Daoy (cell line): ENCODE measurements at regions not wholly inside any gene's neighbourhood (a gene's known extent, or its start where the extent isn't known, plus 50 kb on each side); places are given as distances from the start of the nearest gene placed in this dataset.

ENCODE experiments used
- DNase-seq: peaks from one replicate; pipeline ENCODE4 v3.0.0-alpha.2; 2015; ENCODE audit warnings: low read depth

DNA sequence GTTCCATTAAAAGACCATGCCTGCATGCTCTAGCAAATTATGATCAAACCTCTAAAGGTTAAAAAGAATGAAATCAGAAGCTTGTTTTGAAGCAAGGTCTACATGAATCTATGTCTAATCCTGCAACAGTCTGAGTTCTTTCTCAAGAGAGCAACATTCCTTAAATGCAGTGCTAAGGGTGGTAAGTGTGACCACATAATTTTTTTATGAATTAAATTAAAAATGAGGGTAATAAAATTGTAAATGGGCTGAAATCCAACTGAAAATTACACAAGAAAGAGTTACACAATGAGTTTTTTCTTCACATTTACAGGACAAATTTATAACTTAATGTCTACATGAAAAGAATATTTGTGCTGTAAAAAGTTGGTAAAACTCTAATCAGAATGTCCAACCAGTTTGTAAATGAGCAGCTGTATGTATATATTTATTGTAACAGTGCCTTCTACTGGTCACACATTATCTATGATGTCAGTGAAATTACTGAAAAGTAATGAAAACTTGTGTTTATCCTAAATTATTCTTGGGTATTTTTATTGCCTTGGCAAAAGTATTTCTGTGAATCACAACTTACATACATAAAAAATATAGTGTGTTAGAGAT lies 336.3 kb upstream of the PITX2 start:
- DNase-seq = no peak

- DNase-seq = no peak
These were observed 338.2 kb upstream of the PITX2 start for GRCh38 chr4:110961066-110961465.

DNA sequence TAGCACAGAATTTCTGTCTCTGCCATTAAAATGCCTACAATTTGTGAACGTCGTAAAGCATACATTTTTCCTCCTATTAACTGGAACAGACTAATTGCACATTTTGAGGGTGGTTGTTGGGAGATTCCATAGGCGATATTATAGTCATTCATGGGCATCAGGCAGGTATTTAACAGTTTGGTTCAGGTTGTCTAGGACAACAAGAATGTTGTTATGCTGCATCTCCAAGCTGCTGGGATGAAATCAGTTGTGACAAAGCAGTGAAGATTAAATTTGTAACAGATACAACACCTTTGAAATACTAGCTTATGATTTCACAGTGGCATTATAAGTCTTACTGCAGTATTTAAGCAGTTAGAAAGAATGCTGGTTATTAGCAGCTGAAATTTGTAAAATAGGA lies 339.7 kb upstream of the PITX2 start:
- no peak for DNase-seq

GRCh38 chr4:110963662-110964280 lies 340.9 kb upstream of the PITX2 start:
- no peak for DNase-seq

GRCh38 chr4:110967936-110968335 lies 345.1 kb upstream of the PITX2 start:
- no peak for DNase-seq

- DNase-seq = peak; percentile 43
These were observed 347.8 kb upstream of the PITX2 start for GRCh38 chr4:110970642-110971041.

DNA sequence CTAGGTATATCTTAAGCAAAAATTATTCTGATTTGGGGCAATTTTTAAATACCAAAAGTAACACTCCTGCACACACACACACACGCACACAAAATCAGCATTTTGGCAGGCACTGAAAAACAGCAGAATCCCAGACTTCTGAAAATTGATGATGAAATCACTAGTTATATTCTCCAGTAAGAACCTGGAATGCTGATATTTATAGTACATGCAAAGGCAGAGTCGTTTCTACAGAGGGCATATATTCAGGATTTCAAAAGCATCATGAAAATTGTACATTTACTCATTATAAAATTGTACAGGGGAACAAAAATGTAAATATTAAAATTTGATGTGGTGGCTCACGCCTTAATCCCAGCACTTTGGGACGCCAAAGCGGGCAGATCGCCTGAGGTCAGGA lies 352.5 kb upstream of the PITX2 start:
- DNase-seq = no peak

GRCh38 chr4:110977554-110977953 lies 354.7 kb upstream of the PITX2 start:
- no peak for DNase-seq

DNA sequence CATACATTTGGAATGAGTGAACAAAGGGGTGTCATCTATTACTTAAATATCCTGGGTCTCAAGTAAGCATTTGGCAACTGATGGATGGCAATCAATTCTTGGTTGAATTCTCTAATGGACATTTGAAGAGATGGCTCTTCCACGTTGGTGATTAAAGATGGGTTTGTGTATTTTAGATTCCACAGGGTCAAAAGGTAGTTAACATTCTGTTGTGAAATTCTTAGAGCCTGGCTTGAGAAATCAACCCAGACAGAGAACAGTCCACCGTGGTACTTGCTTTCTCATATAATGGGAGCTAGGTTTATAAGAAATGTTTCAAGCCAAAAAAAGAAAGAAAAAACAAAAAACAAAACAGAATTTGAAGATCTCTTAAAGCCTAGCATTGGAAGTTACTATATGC lies 355.9 kb upstream of the PITX2 start:
- no peak for DNase-seq

DNA sequence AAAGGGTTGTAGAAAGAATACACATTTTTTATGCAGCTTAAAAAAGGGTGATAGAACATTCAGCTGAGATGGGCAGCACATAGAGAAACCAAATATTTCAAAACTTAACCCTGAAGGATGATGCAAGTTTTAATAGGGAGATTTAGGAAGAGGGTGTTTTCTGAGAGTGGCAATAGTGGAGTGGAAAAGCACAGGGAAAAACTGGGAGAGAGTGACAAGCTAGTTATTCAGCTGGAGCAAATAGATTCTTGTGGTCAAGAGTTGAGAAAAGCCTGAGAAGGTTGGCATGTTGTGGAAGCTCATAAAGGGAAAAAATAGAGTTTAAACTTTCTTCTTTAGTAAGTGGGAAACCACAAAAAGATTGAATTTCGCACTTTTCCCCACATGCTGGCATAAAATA lies 359.6 kb upstream of the PITX2 start:
- no peak for DNase-seq

GRCh38 chr4:110988722-110989121 lies 365.8 kb upstream of the PITX2 start:
- DNase-seq = no peak

GRCh38 chr4:110989125-110989524 lies 366.2 kb upstream of the PITX2 start:
- no peak for DNase-seq

- DNase-seq = no peak
These were observed 371.9 kb upstream of the PITX2 start for GRCh38 chr4:110994781-110995180.

DNA sequence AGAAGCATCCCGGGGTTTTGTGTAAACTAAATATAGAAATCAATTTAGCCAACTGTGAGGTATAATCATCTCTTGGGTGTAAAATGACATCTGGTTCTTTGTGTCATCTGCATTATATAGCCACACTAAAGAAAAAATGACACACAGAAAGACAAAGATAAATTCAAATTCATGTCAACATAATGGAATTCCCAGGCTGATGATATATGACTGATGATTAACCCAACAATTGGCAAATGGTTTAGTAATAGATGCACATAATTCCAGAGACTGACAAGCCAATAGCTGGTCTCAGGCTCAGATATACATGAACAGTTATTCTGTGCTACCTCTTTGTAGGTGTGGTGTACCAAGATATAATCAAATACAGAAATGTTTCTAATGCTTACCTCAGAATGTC lies 375.4 kb upstream of the PITX2 start:
- no peak for DNase-seq

GRCh38 chr4:111011458-111011857 lies 388.6 kb upstream of the PITX2 start:
- DNase-seq = no peak

DNA sequence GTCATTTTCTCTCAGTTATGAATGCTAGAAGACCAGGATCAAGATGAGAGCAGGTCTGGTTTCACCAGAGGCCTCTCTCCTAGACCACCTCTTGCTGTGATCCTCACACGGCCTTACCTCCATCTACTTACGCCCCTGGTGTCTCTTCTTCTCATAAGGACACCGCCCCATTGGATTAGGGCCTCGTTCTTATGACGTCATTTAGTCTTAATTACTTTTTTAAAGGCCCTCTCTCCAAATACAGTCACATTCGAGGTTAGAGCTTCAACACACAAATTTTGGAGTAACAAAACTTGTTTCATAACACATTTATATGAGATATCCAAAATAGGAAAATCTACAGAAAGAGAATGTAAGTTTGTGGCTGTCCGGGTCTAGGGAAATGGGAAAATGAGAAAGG lies 391.0 kb upstream of the PITX2 start:
- no peak for DNase-seq

DNA sequence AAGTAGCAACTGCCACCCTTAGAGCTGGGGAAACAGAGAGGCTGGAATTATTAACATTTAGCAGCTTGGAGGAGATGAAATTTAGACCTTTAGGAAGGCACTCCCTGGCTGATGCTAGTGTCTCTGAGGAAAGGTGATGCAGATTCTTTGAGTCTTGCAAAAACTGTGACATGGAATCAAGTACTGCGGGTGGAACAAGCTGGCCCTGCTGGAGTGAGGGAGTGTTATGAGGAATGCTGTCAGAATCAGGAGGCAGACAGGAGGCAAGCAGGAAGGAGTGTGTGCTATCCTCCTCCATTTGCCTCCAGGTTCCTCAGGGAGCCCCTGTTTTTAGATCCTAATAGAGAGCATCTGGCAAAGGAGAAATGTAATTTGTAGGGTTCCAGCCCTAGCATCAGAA lies 391.7 kb upstream of the PITX2 start:
- DNase-seq = no peak

DNA sequence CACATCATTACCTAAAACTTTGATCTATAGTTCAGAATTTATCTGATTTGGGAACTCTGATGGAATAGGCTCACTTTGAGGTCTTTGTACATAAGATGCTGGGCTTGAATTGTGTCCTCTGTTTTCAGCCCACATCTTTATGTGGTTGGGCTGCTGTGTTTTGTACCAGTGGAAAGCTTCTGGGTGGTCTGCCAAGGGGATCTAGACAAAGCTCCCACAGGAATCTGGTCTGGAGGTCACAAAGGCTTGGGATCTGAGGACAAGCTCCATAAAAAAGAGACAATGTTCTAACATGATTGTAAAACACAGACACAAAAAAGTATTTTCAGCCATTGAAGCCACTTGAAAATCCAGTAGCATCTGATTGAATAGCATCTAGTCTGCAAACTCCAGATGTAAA lies 393.5 kb upstream of the PITX2 start:
- DNase-seq = no peak

GRCh38 chr4:111018216-111018615 lies 395.3 kb upstream of the PITX2 start:
- no peak for DNase-seq

DNA sequence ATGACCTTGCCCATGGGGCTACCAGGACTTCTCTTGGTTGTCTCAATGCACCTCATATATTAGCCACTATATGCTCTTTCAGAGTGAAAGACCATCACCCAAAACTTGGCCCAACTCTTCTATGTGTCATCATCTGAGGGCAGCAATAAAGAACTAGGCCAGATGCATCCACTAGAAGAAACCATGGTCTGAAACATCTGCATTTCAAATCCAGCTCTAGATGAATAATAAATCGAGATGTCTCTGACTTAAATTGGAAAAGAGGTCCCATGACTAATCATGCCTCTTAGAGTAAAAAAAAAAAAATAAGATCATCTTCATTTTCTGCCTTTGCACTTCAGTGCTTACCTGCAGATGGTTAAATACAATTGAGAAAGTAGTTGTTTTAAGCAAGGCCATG lies 397.6 kb upstream of the PITX2 start:
- no peak for DNase-seq

GRCh38 chr4:111020961-111021360 lies 398.1 kb upstream of the PITX2 start:
- DNase-seq = no peak

DNA sequence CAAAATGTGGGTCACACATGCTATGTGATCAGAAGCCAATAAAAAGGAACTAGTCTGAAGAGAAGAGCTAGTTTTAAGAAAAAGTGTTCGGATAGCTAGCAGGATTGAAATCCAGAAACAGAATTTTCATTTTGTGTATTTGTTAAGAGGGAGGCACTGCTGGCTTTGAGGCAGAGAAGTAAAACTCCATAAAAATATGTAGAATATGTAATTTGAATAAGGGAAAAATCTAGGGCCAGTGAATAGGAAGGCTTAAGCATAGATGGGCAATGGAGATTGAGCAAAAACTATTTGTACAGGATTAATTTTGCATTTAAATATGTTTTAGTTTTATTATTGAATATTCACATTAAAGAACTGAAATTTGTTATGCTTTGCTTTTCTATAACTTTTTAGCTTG lies 399.9 kb upstream of the PITX2 start:
- DNase-seq = no peak

- no peak for DNase-seq
These were observed 404.6 kb upstream of the PITX2 start for GRCh38 chr4:111027526-111027925.

DNA sequence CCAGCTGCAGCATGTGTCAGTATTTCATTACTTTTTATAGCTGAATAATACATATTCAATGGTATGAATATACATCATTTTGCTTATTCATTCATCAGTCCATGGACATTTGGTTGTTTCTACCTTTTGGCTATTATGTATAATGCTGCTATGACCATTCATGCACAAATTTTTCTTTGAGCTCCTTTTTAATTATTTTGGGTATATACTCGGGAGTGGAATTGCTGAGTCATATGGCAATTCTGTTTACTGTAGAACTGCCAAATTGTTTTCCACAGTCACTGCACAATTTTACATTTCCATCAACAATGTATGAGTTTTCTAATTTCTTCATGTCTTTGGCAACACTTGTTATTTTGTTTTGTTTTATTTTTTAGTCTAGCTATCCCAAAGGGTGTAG lies 405.9 kb upstream of the PITX2 start:
- DNase-seq = no peak
